SK-N-SH (cell line): ENCODE measurements at regions not wholly inside any gene's neighbourhood (a gene's known extent, or its start where the extent isn't known, plus 50 kb on each side); places are given as distances from the start of the nearest gene placed in this dataset.

Source experiments
- NFIC ChIP-seq: IDR thresholded peaks from 2 replicates; pipeline ENCODE4 v1.4.0; 2012; ENCODE audit warnings: borderline replicate concordance
- POLR2AphosphoS5 ChIP-seq: IDR thresholded peaks from 2 replicates; pipeline ENCODE4 v1.6.1; 2012; ENCODE audit warnings: low read depth, low read length

DNA sequence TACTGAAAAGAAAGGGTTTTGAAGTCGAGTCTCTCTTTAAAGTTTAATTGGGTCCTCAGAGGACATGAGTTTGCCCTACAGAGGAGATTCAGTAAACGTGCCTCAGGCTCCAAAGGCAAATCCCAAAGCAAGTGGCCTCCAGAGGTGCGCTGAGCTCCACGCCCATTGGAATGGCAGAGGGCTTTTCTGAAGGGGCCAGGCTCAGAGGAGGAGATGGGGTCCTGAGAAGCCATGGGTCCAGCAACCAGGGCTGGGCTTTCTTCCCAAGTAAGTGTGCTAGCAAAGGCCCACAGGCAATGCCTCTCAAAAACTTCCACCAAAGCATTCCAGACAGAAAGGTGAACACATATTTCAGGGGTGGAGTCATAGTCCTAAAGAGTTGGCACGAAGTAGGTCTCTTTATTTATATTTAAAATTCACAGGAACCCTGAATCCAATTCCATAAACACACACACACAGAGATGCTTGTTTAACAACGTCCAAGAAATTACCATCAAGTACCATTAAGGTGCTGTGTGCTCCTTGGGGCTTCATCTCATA is 93.0 kb upstream of the SH3BP4 start:
- TF ChIP-seq NFIC (no peak), POLR2AphosphoS5 (no peak)
